Activated CD4-positive, alpha-beta T cell treated with anti-CD3 and anti-CD28 coated beads, Interleukin-2, amount 50 U/mL, for 1 hour (primary cell): ENCODE measurements at regions not wholly inside any gene's neighbourhood (a gene's known extent, or its start where the extent isn't known, plus 50 kb on each side); places are given as distances from the start of the nearest gene placed in this dataset.
"Not testable (repeated sequence)": the region's sequence is repeated elsewhere in the genome, so short reads cannot be mapped to it uniquely, and the experiment has no call there.

Source experiments
- DNase-seq: peaks from one replicate; pipeline ENCODE4 v3.0.0-alpha.2; 2020

GRCh38 chr6:27568226-27568897, 95.5 kb upstream of the ZNF184 start:
- DNase-seq: no peak

GRCh38 chr6:27565839-27566779, 93.2 kb upstream of the ZNF184 start:
- no peak for DNase-seq

- no peak for DNase-seq
Observed at GRCh38 chr6:27562027-27562410, 89.1 kb upstream of the ZNF184 start.

- DNase-seq: no peak
Observed at GRCh38 chr6:27558028-27558724, 85.3 kb upstream of the ZNF184 start.

- DNase-seq: no peak
Observed at GRCh38 chr6:27556406-27556805, 83.5 kb upstream of the ZNF184 start.

- DNase-seq: no peak
Observed at GRCh38 chr6:27553123-27553904, 80.4 kb upstream of the ZNF184 start.

- no peak for DNase-seq
Observed at GRCh38 chr6:27551607-27552006, 78.7 kb upstream of the ZNF184 start.

GRCh38 chr6:27550692-27551091, 77.8 kb upstream of the ZNF184 start:
- DNase-seq: no peak

- DNase-seq: not testable (repeated sequence)
Observed at GRCh38 chr6:27549241-27549598, 76.3 kb upstream of the ZNF184 start.

- DNase-seq: no peak
Observed at GRCh38 chr6:27547157-27548075, 74.5 kb upstream of the ZNF184 start.

GRCh38 chr6:27546522-27546921, 73.6 kb upstream of the ZNF184 start:
- DNase-seq: no peak

- DNase-seq: no peak
Observed at GRCh38 chr6:27545271-27546046, 72.6 kb upstream of the ZNF184 start.

GRCh38 chr6:27544612-27545260, 71.8 kb upstream of the ZNF184 start:
- no peak for DNase-seq

- DNase-seq: not testable (repeated sequence)
Observed at GRCh38 chr6:27544135-27544534, 71.2 kb upstream of the ZNF184 start.

GRCh38 chr6:27542485-27542884, 69.6 kb upstream of the ZNF184 start:
- DNase-seq: no peak

GRCh38 chr6:27541933-27542297, 69.0 kb upstream of the ZNF184 start:
- no peak for DNase-seq

GRCh38 chr6:27541212-27541932, 68.5 kb upstream of the ZNF184 start:
- no peak for DNase-seq

GRCh38 chr6:27539551-27539950, 66.6 kb upstream of the ZNF184 start:
- no peak for DNase-seq

GRCh38 chr6:27532820-27533538, 60.1 kb upstream of the ZNF184 start:
- no peak for DNase-seq
